HCT116 (cell line): ENCODE measurements at regions not wholly inside any gene's neighbourhood (a gene's known extent, or its start where the extent isn't known, plus 50 kb on each side); places are given as distances from the start of the nearest gene placed in this dataset.

Experiments
- ATAC-seq: fragments of 200-7000 bp; cut with Tn5 transposase; 2 replicates; pipeline ENCODE4 v1.9.1; 2020; ENCODE audit warnings: mild to moderate bottlenecking, moderate library complexity
- BruUV-seq: library from RNA; stranded (reverse); fragments of 400-500 nt; replicated peaks from 2 replicates; lab custom pipeline; 2021; lab: Mats Ljungman, UMichigan
- CTCF ChIA-PET: fragments of 300-600 bp; sonication (Branson Sonifier 250); formaldehyde crosslinking; loops from one replicate; lab custom pipeline; 2021; ENCODE audit warnings: antibody characterized with exemption; lab: Charles Lee
- POLR2A ChIA-PET: fragments of 300-600, 350-600 bp; sonication (Branson Sonifier 250); formaldehyde crosslinking; loops from one replicate; lab custom pipeline; 2021; ENCODE audit warnings: antibody characterized with exemption; lab: Charles Lee
- RAD21 ChIA-PET, 2 experiments: fragments of 300-600 bp; sonication (Branson Sonifier 250); formaldehyde crosslinking; loops; one replicate each; lab custom pipeline; 2023; ENCODE audit warnings: low total read pairs in 2 of 2; ENCODE audit not compliant: uncharacterized antibody in 2 of 2, unreplicated experiment in 2 of 2, low non-redundant PET in 1 of 2; lab: Charles Lee
- DNase-seq: peaks from one replicate; pipeline ENCODE4 v3.0.0-alpha.2; 2010; ENCODE audit warnings: low read depth, low spot score
- H2AFZ ChIP-seq: fragments of 200-600 bp; shearing (Covaris generic), sonication (generic); 2 replicates; pipeline ENCODE4 v1.6.1; 2017; ENCODE audit warnings: low read depth, mixed run types, mixed read lengths, antibody characterized with exemption, low read length; ENCODE audit not compliant: poor library complexity, severe bottlenecking
- H3K27ac ChIP-seq: 2 replicates; pipeline ENCODE4 v1.5.1; 2012; ENCODE audit warnings: low read depth, low read length
- H3K27me3 ChIP-seq: fragments of 200-600 bp; sonication (generic); 2 replicates; pipeline ENCODE4 v1.6.1; 2016; ENCODE audit warnings: mixed run types, low read length, mixed read lengths; ENCODE audit not compliant: insufficient read depth
- H3K36me3 ChIP-seq, 2 experiments: fragments of 200-500 bp in 1 of 2; fragments of 200-600 bp in 1 of 2; sonication (Bioruptor generic) in 1 of 2; sonication (generic) in 1 of 2; 2 replicates each; pipeline versions ENCODE4 v1.5.1 to v1.6.1; 2014 to 2016; ENCODE audit warnings: low read length in 2 of 2, inconsistent platforms in 1 of 2, mixed read lengths in 1 of 2, mixed run types in 1 of 2; ENCODE audit not compliant: insufficient read depth in 2 of 2, control insufficient read depth in 1 of 2
- H3K4me1 ChIP-seq, 2 experiments: fragments of 200-600 bp in 1 of 2; sonication (generic) in 1 of 2; 2 replicates each; pipeline versions ENCODE4 v1.5.1 to v1.6.1; 2012 to 2017; ENCODE audit warnings: low read length in 2 of 2, inconsistent platforms in 1 of 2, mild to moderate bottlenecking in 1 of 2, mixed read lengths in 1 of 2, mixed run types in 1 of 2, moderate library complexity in 1 of 2; ENCODE audit not compliant: insufficient read depth in 2 of 2, control insufficient read depth in 1 of 2
- H3K4me2 ChIP-seq: fragments of 200-600 bp; sonication (generic); 2 replicates; pipeline ENCODE4 v1.6.1; 2017; ENCODE audit warnings: mixed run types, low read length, mixed read lengths
- H3K4me3 ChIP-seq, 2 experiments: fragments of 200-600 bp in 1 of 2; sonication (generic) in 1 of 2; replicated peaks in 1 of 2; 2 replicates each; pipeline ENCODE4 v1.5.1; 2011 to 2016; ENCODE audit warnings: low read length in 2 of 2, control low read depth in 1 of 2, low read depth in 1 of 2, mild to moderate bottlenecking in 1 of 2, mixed read lengths in 1 of 2, mixed run types in 1 of 2
- H3K79me2 ChIP-seq: fragments of 200-600 bp; sonication (generic); 2 replicates; pipeline ENCODE4 v1.6.1; 2017; ENCODE audit warnings: mild to moderate bottlenecking, mixed run types, low read length, moderate library complexity, mixed read lengths; ENCODE audit not compliant: insufficient read depth
- H3K9ac ChIP-seq: fragments of 200-600 bp; sonication (generic); 2 replicates; pipeline ENCODE4 v1.6.1; 2016; ENCODE audit warnings: low read length, mixed read lengths
- H3K9me2 ChIP-seq: fragments of 200-600 bp; sonication (generic), shearing (Covaris generic); 2 replicates; pipeline ENCODE4 v1.6.1; 2017; ENCODE audit warnings: mixed run types, mild to moderate bottlenecking, moderate library complexity; ENCODE audit not compliant: insufficient read depth
- H3K9me3 ChIP-seq, 2 experiments: fragments of 200-500 bp in 1 of 2; fragments of 200-600 bp in 1 of 2; sonication (Bioruptor generic) in 1 of 2; sonication (generic) in 1 of 2; 2 replicates each; pipeline ENCODE4 v1.6.1; 2014 to 2017; ENCODE audit warnings: low read length in 2 of 2, mixed read lengths in 2 of 2, inconsistent platforms in 1 of 2, low read depth in 1 of 2, mild to moderate bottlenecking in 1 of 2, mixed run types in 1 of 2, moderate library complexity in 1 of 2; ENCODE audit not compliant: control insufficient read depth in 1 of 2, insufficient read depth in 1 of 2
- H4K20me1 ChIP-seq: fragments of 200-600 bp; sonication (generic), shearing (Covaris generic); 2 replicates; pipeline ENCODE4 v1.6.1; 2017; ENCODE audit warnings: mixed run types, mild to moderate bottlenecking, moderate library complexity; ENCODE audit not compliant: insufficient read depth
- ELF1 ChIP-seq: IDR thresholded peaks from 2 replicates; pipeline ENCODE4 v1.6.1; 2012; ENCODE audit warnings: low read depth, borderline replicate concordance
- EZH2 ChIP-seq: fragments of 200-600 bp; sonication (generic); IDR thresholded peaks from 2 replicates; pipeline ENCODE4 v1.6.1; 2017; ENCODE audit warnings: antibody characterized with exemption, mixed run types
- JUND ChIP-seq: IDR thresholded peaks from 2 replicates; pipeline ENCODE4 v1.6.1; 2012
- MAX ChIP-seq: IDR thresholded peaks from 2 replicates; pipeline ENCODE4 v1.6.1; 2012
- SP1 ChIP-seq: IDR thresholded peaks from 2 replicates; pipeline ENCODE4 v1.6.1; 2012; ENCODE audit warnings: low read depth
- intact Hi-C: fragments of 100-400 bp; cut with micrococcal nuclease; formaldehyde crosslinking; loops from 2 replicates; pipeline ENCODE4 v1.10.0; 2022
- TF ChIP-seq, protein P1 (sequence below), 3 experiments: fragments of 200-600 bp in 1 of 3; sonication (generic) in 1 of 3; IDR thresholded peaks in 2 of 3; conservative IDR thresholded peaks in 1 of 3; 2 replicates each; pipeline ENCODE4 v1.5.1; 2012 to 2017; ENCODE audit warnings: low read depth in 2 of 3, low read length in 2 of 3, antibody characterized with exemption in 1 of 3, borderline replicate concordance in 1 of 3, control low read depth in 1 of 3, mild to moderate bottlenecking in 1 of 3, mixed read lengths in 1 of 3, mixed run types in 1 of 3, moderate library complexity in 1 of 3; ENCODE audit not compliant: insufficient read depth in 1 of 3
- TF ChIP-seq, protein P2 (sequence below): IDR thresholded peaks from 2 replicates; pipeline ENCODE4 v1.6.1; 2012

- TF ChIP-seq, protein P1, sequence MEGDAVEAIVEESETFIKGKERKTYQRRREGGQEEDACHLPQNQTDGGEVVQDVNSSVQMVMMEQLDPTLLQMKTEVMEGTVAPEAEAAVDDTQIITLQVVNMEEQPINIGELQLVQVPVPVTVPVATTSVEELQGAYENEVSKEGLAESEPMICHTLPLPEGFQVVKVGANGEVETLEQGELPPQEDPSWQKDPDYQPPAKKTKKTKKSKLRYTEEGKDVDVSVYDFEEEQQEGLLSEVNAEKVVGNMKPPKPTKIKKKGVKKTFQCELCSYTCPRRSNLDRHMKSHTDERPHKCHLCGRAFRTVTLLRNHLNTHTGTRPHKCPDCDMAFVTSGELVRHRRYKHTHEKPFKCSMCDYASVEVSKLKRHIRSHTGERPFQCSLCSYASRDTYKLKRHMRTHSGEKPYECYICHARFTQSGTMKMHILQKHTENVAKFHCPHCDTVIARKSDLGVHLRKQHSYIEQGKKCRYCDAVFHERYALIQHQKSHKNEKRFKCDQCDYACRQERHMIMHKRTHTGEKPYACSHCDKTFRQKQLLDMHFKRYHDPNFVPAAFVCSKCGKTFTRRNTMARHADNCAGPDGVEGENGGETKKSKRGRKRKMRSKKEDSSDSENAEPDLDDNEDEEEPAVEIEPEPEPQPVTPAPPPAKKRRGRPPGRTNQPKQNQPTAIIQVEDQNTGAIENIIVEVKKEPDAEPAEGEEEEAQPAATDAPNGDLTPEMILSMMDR (IDR thresholded peaks at IDR 0.05 in 2 of 3, conservative IDR thresholded peaks at IDR 0.05 in 1 of 3; ENCODE audit: borderline replicate concordance in 1 of 3, insufficient read depth in 1 of 3, low read depth in 2 of 3, low read length in 2 of 3) = no peak
Observed at GRCh38 chr11:90448256-90448655, 225.4 kb upstream of the CHORDC1 start (continued).

GRCh38 chr11:90447618-90448017, 224.8 kb upstream of the CHORDC1 start:
- no TSS peak for BruUV-seq
- Histone ChIP-seq H3K27me3 (no peaks in the 10 kb centered on the region), H3K79me2 (no peaks in the 10 kb centered on the region), H4K20me1 (no peaks in the 10 kb centered on the region), H3K4me1 (no peaks in the 10 kb centered on the region), H2AFZ (no peak overlapping the region), H3K9me3 (no peaks in the 10 kb centered on the region), H3K9ac (no peak overlapping the region), H3K4me2 (no peak overlapping the region), H3K9me2 (no peaks in the 10 kb centered on the region), H3K36me3 (no peaks in the 10 kb centered on the region), H3K4me3 (no peak overlapping the region), H3K27ac (no peak overlapping the region)
- RAD21 ChIA-PET = no interaction called here
- CTCF ChIA-PET = no interaction called here
- ATAC-seq (no peak), DNase-seq (no peak)
- intact Hi-C loops = no loop called here
- POLR2A ChIA-PET = no interaction called here
- TF ChIP-seq, protein P2, sequence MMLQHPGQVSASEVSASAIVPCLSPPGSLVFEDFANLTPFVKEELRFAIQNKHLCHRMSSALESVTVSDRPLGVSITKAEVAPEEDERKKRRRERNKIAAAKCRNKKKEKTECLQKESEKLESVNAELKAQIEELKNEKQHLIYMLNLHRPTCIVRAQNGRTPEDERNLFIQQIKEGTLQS = no peak
- TF ChIP-seq JUND (no peak), ELF1 (no peak), SP1 (no peak), MAX (no peak), EZH2 (no peak)
- TF ChIP-seq, all 23 proteins: peak for 0
